MM.1S (cell line): ENCODE measurements at regions not wholly inside any gene's neighbourhood (a gene's known extent, or its start where the extent isn't known, plus 50 kb on each side); places are given as distances from the start of the nearest gene placed in this dataset.

Experiments used
- DNase-seq: peaks from one replicate; pipeline ENCODE4 v3.0.0-alpha.2; 2015
- H2AFZ ChIP-seq: fragments of 300-600 bp; sonication (generic); 2 replicates; pipeline ENCODE4 v1.6.0; 2016; ENCODE audit warnings: antibody characterized with exemption, low read length
- H3F3A ChIP-seq: fragments of 300-600 bp; sonication (generic); 2 replicates; pipeline ENCODE4 v1.6.1; 2016; ENCODE audit warnings: mild to moderate bottlenecking, antibody characterized with exemption, low read length, moderate library complexity, mixed read lengths; ENCODE audit not compliant: insufficient read depth
- H3K27ac ChIP-seq: fragments of 300-600 bp; sonication (generic); 2 replicates; pipeline ENCODE4 v1.5.1; 2016; ENCODE audit warnings: mild to moderate bottlenecking, low read length
- H3K27me3 ChIP-seq: fragments of 300-600 bp; sonication (generic); replicated peaks from 2 replicates; pipeline ENCODE4 v1.6.0; 2016; ENCODE audit warnings: low read length; ENCODE audit not compliant: insufficient read depth
- H3K36me3 ChIP-seq: fragments of 300-600 bp; sonication (generic); replicated peaks from 2 replicates; pipeline ENCODE4 v1.6.1; 2016; ENCODE audit warnings: mild to moderate bottlenecking, low read length, mixed read lengths; ENCODE audit not compliant: insufficient read depth
- H3K4me1 ChIP-seq: fragments of 300-600 bp; sonication (generic); 2 replicates; pipeline ENCODE4 v1.6.1; 2016; ENCODE audit warnings: low read length, mixed read lengths
- H3K4me2 ChIP-seq: fragments of 300-600 bp; sonication (generic); 2 replicates; pipeline ENCODE4 v1.6.0; 2016; ENCODE audit warnings: low read depth, low read length
- H3K4me3 ChIP-seq: fragments of 300-600 bp; sonication (generic); 2 replicates; pipeline ENCODE4 v1.5.1; 2016; ENCODE audit warnings: low read length, mixed read lengths
- H3K79me2 ChIP-seq: fragments of 300-600 bp; sonication (generic); 2 replicates; pipeline ENCODE4 v1.6.1; 2016; ENCODE audit warnings: mixed run types, low read length, mixed read lengths
- H3K9ac ChIP-seq: fragments of 300-600 bp; sonication (generic); 2 replicates; pipeline ENCODE4 v1.6.1; 2016; ENCODE audit warnings: low read length, mixed read lengths
- H3K9me2 ChIP-seq: fragments of 300-600 bp; sonication (generic); replicated peaks from 2 replicates; pipeline ENCODE4 v1.6.1; 2016; ENCODE audit warnings: mild to moderate bottlenecking, low read length, mixed read lengths; ENCODE audit not compliant: insufficient read depth
- H3K9me3 ChIP-seq: fragments of 300-600 bp; sonication (generic); replicated peaks from 2 replicates; pipeline ENCODE4 v1.6.1; 2016; ENCODE audit warnings: mild to moderate bottlenecking, low read length, mixed read lengths; ENCODE audit not compliant: insufficient read depth
- H4K20me1 ChIP-seq: fragments of 300-600 bp; sonication (generic); 2 replicates; pipeline ENCODE4 v1.6.1; 2016; ENCODE audit warnings: mild to moderate bottlenecking, low read length, moderate library complexity, mixed read lengths; ENCODE audit not compliant: insufficient read depth
- EZH2 ChIP-seq: fragments of 300-600 bp; sonication (generic); optimal IDR thresholded peaks from 2 replicates; pipeline ENCODE3; 2017; ENCODE audit warnings: low read depth, mild to moderate bottlenecking, antibody characterized with exemption, low read length, mixed read lengths
- EZH2phosphoT487 ChIP-seq: fragments of 300-600 bp; sonication (generic); IDR thresholded peaks from 2 replicates; pipeline ENCODE4 v1.6.1; 2018; ENCODE audit warnings: antibody characterized with exemption, low read length
- TF ChIP-seq, protein P1 (sequence below): fragments of 300-600 bp; sonication (generic); IDR thresholded peaks from 2 replicates; pipeline ENCODE4 v1.5.1; 2016; ENCODE audit warnings: antibody characterized with exemption, low read length, mixed read lengths

DNA sequence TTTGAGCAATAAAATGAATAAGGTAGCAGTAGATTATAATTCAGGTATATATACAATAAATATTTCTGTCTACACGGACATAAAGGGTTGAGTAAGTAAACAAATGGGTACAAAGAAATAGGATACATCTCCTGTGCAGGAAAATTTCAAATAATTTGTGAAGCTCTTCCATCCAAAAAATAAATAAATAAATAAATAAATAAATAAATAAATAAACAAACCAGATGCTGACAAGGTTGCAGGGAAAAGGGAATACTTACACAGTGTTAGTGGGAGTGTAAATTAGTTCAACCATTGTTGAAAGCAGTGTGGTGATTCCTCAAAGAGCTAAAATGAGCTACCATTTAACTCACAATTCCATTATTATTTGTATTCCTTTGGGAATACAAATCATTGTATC lies 227.3 kb upstream of the CDH18 start:
- H2AFZ ChIP-seq = no peak overlapping the region
- no peak for DNase-seq
- H3K36me3 ChIP-seq = no peaks in the 10 kb centered on the region
- no peak overlapping the region for H3K4me3 ChIP-seq
- H3F3A ChIP-seq = no peaks in the 10 kb centered on the region
- H3K4me1 ChIP-seq = no peaks in the 10 kb centered on the region
- no peak overlapping the region for H3K9ac ChIP-seq
- H3K9me2 ChIP-seq = no peaks in the 10 kb centered on the region
- H3K79me2 ChIP-seq = no peaks in the 10 kb centered on the region
- H4K20me1 ChIP-seq = no peaks in the 10 kb centered on the region
- no peak for TF ChIP-seq EZH2phosphoT487
- TF ChIP-seq EZH2 = no peak
- TF ChIP-seq, protein P1, sequence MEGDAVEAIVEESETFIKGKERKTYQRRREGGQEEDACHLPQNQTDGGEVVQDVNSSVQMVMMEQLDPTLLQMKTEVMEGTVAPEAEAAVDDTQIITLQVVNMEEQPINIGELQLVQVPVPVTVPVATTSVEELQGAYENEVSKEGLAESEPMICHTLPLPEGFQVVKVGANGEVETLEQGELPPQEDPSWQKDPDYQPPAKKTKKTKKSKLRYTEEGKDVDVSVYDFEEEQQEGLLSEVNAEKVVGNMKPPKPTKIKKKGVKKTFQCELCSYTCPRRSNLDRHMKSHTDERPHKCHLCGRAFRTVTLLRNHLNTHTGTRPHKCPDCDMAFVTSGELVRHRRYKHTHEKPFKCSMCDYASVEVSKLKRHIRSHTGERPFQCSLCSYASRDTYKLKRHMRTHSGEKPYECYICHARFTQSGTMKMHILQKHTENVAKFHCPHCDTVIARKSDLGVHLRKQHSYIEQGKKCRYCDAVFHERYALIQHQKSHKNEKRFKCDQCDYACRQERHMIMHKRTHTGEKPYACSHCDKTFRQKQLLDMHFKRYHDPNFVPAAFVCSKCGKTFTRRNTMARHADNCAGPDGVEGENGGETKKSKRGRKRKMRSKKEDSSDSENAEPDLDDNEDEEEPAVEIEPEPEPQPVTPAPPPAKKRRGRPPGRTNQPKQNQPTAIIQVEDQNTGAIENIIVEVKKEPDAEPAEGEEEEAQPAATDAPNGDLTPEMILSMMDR = no peak
- H3K9me3 ChIP-seq = no peaks in the 10 kb centered on the region
- no peaks in the 10 kb centered on the region for H3K27me3 ChIP-seq
- H3K4me2 ChIP-seq = no peak overlapping the region
- H3K27ac ChIP-seq = no peak overlapping the region

DNA sequence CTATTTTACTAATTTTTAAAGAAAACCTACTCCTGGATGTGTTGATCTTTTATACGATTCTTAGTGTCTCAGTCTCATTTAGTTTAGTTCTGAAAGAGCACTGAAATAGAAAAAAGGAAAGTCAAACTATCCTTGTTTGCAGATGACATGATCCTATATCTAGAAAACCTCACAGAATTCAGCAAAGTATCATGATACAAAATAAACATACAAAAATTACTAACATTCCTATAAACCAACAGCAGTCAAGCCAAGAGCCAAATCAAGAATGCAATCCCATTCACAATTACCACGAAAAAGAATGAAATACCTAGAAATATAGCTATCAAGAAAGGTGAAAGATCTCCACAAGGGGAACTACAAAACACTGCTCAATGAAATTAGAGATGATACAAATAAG lies 225.8 kb upstream of the CDH18 start:
- DNase-seq = no peak
- no peaks in the 10 kb centered on the region for H4K20me1 ChIP-seq
- no peak overlapping the region for H2AFZ ChIP-seq
- H3F3A ChIP-seq = no peaks in the 10 kb centered on the region
- H3K4me3 ChIP-seq = no peak overlapping the region
- no peaks in the 10 kb centered on the region for H3K4me1 ChIP-seq
- H3K27me3 ChIP-seq = no peaks in the 10 kb centered on the region
- H3K4me2 ChIP-seq = no peak overlapping the region
- H3K9me2 ChIP-seq = no peaks in the 10 kb centered on the region
- H3K9me3 ChIP-seq = no peaks in the 10 kb centered on the region
- no peak overlapping the region for H3K9ac ChIP-seq
- no peak overlapping the region for H3K27ac ChIP-seq
- TF ChIP-seq EZH2phosphoT487 (no peak), EZH2 (no peak)
- TF ChIP-seq, protein P1 = no peak
- H3K79me2 ChIP-seq = no peaks in the 10 kb centered on the region
- H3K36me3 ChIP-seq = no peaks in the 10 kb centered on the region

DNA sequence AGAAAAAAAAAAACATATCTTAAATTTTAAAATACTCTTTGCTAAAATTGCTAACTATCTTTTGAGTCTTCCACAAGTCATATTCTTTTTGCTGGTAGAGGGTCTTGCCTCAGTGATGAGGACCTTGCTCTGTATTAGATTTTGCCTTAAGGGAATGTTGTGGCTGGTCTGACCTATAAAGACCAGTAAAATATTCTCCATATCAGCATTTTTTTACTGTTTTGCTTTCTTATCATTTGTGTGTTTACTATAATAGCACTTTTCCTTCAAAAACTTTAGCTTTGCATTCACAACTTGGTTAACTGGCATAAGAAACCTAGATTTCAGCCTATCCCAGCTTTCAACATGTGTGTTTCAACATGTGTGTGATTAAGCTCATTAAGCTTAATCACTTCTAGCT lies 224.7 kb upstream of the CDH18 start:
- H3K4me1 ChIP-seq = no peaks in the 10 kb centered on the region
- no peaks in the 10 kb centered on the region for H3K36me3 ChIP-seq
- H3K27me3 ChIP-seq = no peaks in the 10 kb centered on the region
- DNase-seq = no peak
- no peaks in the 10 kb centered on the region for H3K9me3 ChIP-seq
- no peaks in the 10 kb centered on the region for H3K9me2 ChIP-seq
- H3K4me2 ChIP-seq = no peak overlapping the region
- H3K79me2 ChIP-seq = no peaks in the 10 kb centered on the region
- no peak overlapping the region for H3K27ac ChIP-seq
- no peak overlapping the region for H3K4me3 ChIP-seq
- TF ChIP-seq EZH2 (no peak), EZH2phosphoT487 (no peak)
- TF ChIP-seq, protein P1 = no peak
- no peak overlapping the region for H3K9ac ChIP-seq
- H2AFZ ChIP-seq = no peak overlapping the region
- no peaks in the 10 kb centered on the region for H3F3A ChIP-seq
- no peaks in the 10 kb centered on the region for H4K20me1 ChIP-seq
